Stimulated activated CD8-positive, alpha-beta memory T cell treated with anti-CD3 and anti-CD28 coated beads, Interleukin-4, amount 100 ng/mL, for 24 hours (primary cell): ENCODE measurements at regions not wholly inside any gene's neighbourhood (a gene's known extent, or its start where the extent isn't known, plus 50 kb on each side); places are given as distances from the start of the nearest gene placed in this dataset.
"Not testable (repeated sequence)": the region's sequence is repeated elsewhere in the genome, so short reads cannot be mapped to it uniquely, and the experiment has no call there.

Experiments
- DNase-seq: peaks from one replicate; pipeline ENCODE4 v3.0.0-alpha.2; 2020; ENCODE audit warnings: low read depth

- DNase-seq = no peak
These were observed 60.0 kb downstream of the DMAC1 start for GRCh38 chr9:7739595-7739994.

GRCh38 chr9:7735311-7735710 is 64.3 kb downstream of the DMAC1 start:
- no peak for DNase-seq

GRCh38 chr9:7730164-7730445 is 69.5 kb downstream of the DMAC1 start:
- DNase-seq = no peak

- DNase-seq = no peak
These were observed 70.0 kb downstream of the DMAC1 start for GRCh38 chr9:7729371-7730163.

GRCh38 chr9:7721291-7721690 is 78.3 kb downstream of the DMAC1 start:
- DNase-seq = no peak

- DNase-seq = not testable (repeated sequence)
These were observed 86.5 kb downstream of the DMAC1 start for GRCh38 chr9:7713088-7713487.

GRCh38 chr9:7710686-7711085 is 88.9 kb downstream of the DMAC1 start:
- no peak for DNase-seq

- DNase-seq = no peak
These were observed 91.6 kb downstream of the DMAC1 start for GRCh38 chr9:7707934-7708333.

GRCh38 chr9:7704543-7704942 is 95.0 kb downstream of the DMAC1 start:
- no peak for DNase-seq

- DNase-seq = no peak
These were observed 107.7 kb downstream of the DMAC1 start for GRCh38 chr9:7691909-7692308.

- no peak for DNase-seq
These were observed 109.6 kb downstream of the DMAC1 start for GRCh38 chr9:7690014-7690413.

GRCh38 chr9:7688626-7689025 is 111.0 kb downstream of the DMAC1 start:
- DNase-seq = no peak

- DNase-seq = no peak
These were observed 122.9 kb downstream of the DMAC1 start for GRCh38 chr9:7676609-7677156.

GRCh38 chr9:7671847-7672246 is 127.7 kb downstream of the DMAC1 start:
- no peak for DNase-seq

- DNase-seq = no peak
These were observed 131.0 kb downstream of the DMAC1 start for GRCh38 chr9:7668541-7668940.

GRCh38 chr9:7665874-7666273 is 133.7 kb downstream of the DMAC1 start:
- no peak for DNase-seq

GRCh38 chr9:7659766-7660165 is 139.8 kb downstream of the DMAC1 start:
- DNase-seq = no peak

GRCh38 chr9:7656636-7657035 is 142.9 kb downstream of the DMAC1 start:
- DNase-seq = no peak

GRCh38 chr9:7653262-7653661 is 146.3 kb downstream of the DMAC1 start:
- DNase-seq = no peak

- no peak for DNase-seq
These were observed 159.3 kb downstream of the DMAC1 start for GRCh38 chr9:7640231-7640630.

- no peak for DNase-seq
These were observed 160.1 kb downstream of the DMAC1 start for GRCh38 chr9:7639471-7639870.

- DNase-seq = no peak
These were observed 162.6 kb downstream of the DMAC1 start for GRCh38 chr9:7636838-7637467.

GRCh38 chr9:7636309-7636708 is 163.3 kb downstream of the DMAC1 start:
- DNase-seq = no peak

GRCh38 chr9:7626571-7627029 is 173.0 kb downstream of the DMAC1 start:
- not testable (repeated sequence) for DNase-seq
